ENCODE measurements at regions not wholly inside any gene's neighbourhood (a gene's known extent, or its start where the extent isn't known, plus 50 kb on each side); places are given as distances from the start of the nearest gene placed in this dataset.

- no peak for TF ChIP-seq POLR2AphosphoS5 (IDR thresholded peaks at IDR 0.05)
- TF ChIP-seq CTCF (IDR thresholded peaks at IDR 0.05): no peak
- TF ChIP-seq EP300 (IDR thresholded peaks at IDR 0.05): no peak
Measured at GRCh38 chr1:117271959-117272358, 61.2 kb upstream of the VTCN1 start.
